Tibial nerve (tissue), 3 donors: ENCODE measurements at regions not wholly inside any gene's neighbourhood (a gene's known extent, or its start where the extent isn't known, plus 50 kb on each side); places are given as distances from the start of the nearest gene placed in this dataset.

Experiments used
- CTCF ChIP-seq, 5 experiments: fragments of 200-600 bp in 3 of 5; fragments of 450-650 bp in 2 of 5; sonication (generic) in 3 of 5; IDR thresholded peaks; one replicate each; pipeline ENCODE4 v1.5.1; 2016 to 2019; ENCODE audit warnings: antibody characterized with exemption in 5 of 5, mild to moderate bottlenecking in 3 of 5, moderate library complexity in 2 of 5
- POLR2A ChIP-seq, 2 donors: fragments of 450-650 bp; IDR thresholded peaks; one replicate each; pipeline ENCODE4 v1.6.1; 2017; ENCODE audit warnings: antibody characterized with exemption in 2 of 2, mild to moderate bottlenecking in 2 of 2, moderate library complexity in 2 of 2

GRCh38 chr4:136009258-136009832 is 1522.9 kb downstream of the PCDH18 start:
- TF ChIP-seq CTCF (IDR thresholded peaks at IDR 0.05) (no peak), POLR2A (IDR thresholded peaks at IDR 0.05) (no peak)
